ENCODE measurements at regions not wholly inside any gene's neighbourhood (a gene's known extent, or its start where the extent isn't known, plus 50 kb on each side); places are given as distances from the start of the nearest gene placed in this dataset.
A peak's percentile ranks its signal among the peaks of the same experiment; 100 is the strongest.

DNA sequence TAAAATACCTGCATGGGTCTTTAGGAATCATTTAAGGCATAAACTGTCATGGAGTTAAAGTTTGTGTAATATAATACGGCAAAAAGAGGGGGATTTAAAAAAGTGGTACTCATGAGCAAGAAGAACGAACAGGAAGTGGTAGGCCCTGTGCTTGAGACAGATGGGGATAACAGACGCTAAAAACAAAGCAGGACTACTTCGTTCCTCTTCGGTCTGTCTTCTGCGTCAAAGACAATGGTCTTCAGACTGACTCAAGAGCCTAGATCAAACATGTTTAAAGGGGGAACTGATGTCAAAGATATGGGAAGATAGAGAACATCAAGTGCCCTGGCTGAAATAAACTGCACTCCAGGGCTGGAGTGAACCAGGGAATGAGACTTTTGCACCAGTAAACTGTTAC lies 59.8 kb upstream of the RFX3 start:
- Histone ChIP-seq H3K9me3 (ENCODE audit: insufficient read depth, low read depth, low read length) (no peaks in the 10 kb centered on the region), H3K27ac (ENCODE audit: low read depth, low read length) (no peak overlapping the region), H3K4me1 (ENCODE audit: insufficient read depth, low read length) (no peaks in the 10 kb centered on the region), H3K4me3 (ENCODE audit: insufficient read depth, low read depth, low read length) (no peak overlapping the region), H3K9ac (ENCODE audit: low read length) (no peak overlapping the region), H4K20me1 (ENCODE audit: insufficient read depth, low read length) (no peaks in the 10 kb centered on the region), H2AFZ (ENCODE audit: low read depth, low read length) (no peak overlapping the region), H3K79me2 (ENCODE audit: insufficient read depth, low read length) (no peaks in the 10 kb centered on the region), H3K27me3 (ENCODE audit: insufficient read depth, low read length) (no peaks in the 10 kb centered on the region), H3K36me3 (ENCODE audit: insufficient read depth, low read length) (no peaks in the 10 kb centered on the region), H3K4me2 (ENCODE audit: low read length) (no peak overlapping the region)
- TF ChIP-seq, protein P1, sequence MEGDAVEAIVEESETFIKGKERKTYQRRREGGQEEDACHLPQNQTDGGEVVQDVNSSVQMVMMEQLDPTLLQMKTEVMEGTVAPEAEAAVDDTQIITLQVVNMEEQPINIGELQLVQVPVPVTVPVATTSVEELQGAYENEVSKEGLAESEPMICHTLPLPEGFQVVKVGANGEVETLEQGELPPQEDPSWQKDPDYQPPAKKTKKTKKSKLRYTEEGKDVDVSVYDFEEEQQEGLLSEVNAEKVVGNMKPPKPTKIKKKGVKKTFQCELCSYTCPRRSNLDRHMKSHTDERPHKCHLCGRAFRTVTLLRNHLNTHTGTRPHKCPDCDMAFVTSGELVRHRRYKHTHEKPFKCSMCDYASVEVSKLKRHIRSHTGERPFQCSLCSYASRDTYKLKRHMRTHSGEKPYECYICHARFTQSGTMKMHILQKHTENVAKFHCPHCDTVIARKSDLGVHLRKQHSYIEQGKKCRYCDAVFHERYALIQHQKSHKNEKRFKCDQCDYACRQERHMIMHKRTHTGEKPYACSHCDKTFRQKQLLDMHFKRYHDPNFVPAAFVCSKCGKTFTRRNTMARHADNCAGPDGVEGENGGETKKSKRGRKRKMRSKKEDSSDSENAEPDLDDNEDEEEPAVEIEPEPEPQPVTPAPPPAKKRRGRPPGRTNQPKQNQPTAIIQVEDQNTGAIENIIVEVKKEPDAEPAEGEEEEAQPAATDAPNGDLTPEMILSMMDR (IDR thresholded peaks at IDR 0.05; ENCODE audit: insufficient read depth, low read depth, low read length) = no peak
- TF ChIP-seq EZH2 (IDR thresholded peaks at IDR 0.05; ENCODE audit: insufficient read depth, low read length) = no peak
- Mint-ChIP-seq H3K27me3 (ENCODE audit: low read depth, unreplicated experiment) (no peaks in the 10 kb centered on the region), H3K36me3 (ENCODE audit: low read depth, unreplicated experiment) (peaks cover 2% of the 10 kb centered on the region), H3K4me3 (ENCODE audit: unreplicated experiment) (no peak overlapping the region), H3K4me1 (ENCODE audit: low read depth, unreplicated experiment) (no peaks in the 10 kb centered on the region), H3K27ac (ENCODE audit: unreplicated experiment) (no peak overlapping the region), H3K9me3 (ENCODE audit: unreplicated experiment) (peaks cover 15% of the 10 kb centered on the region)
- FAIRE-seq (no peak), DNase-seq (ENCODE audit: low read depth) (no peak)

DNA sequence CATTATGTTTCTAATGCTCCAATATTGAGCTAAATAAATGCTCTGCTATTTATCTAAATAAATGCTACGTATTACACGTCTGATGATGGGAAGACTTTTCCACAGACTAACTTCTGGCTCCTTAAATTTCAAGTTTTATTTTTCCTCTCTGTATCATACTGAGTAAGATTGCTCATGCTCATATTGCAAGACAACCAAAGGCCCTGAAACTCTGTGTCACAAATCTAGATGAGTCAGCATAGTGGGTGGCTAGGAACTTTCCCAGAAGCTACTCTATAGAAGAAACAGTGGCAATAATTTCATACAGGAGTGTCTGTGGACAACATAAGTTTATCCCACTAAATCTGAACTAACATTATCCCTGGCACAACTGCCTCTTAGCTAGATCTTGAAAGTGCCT lies 53.0 kb upstream of the RFX3 start:
- Histone ChIP-seq H2AFZ (ENCODE audit: low read depth, low read length) (no peak overlapping the region), H4K20me1 (ENCODE audit: insufficient read depth, low read length) (no peaks in the 10 kb centered on the region), H3K79me2 (ENCODE audit: insufficient read depth, low read length) (no peaks in the 10 kb centered on the region), H3K4me3 (ENCODE audit: insufficient read depth, low read depth, low read length) (no peak overlapping the region), H3K27ac (ENCODE audit: low read depth, low read length) (no peak overlapping the region), H3K27me3 (ENCODE audit: insufficient read depth, low read length) (no peaks in the 10 kb centered on the region), H3K9me3 (ENCODE audit: insufficient read depth, low read depth, low read length) (no peaks in the 10 kb centered on the region), H3K36me3 (ENCODE audit: insufficient read depth, low read length) (no peaks in the 10 kb centered on the region), H3K4me2 (ENCODE audit: low read length) (no peak overlapping the region), H3K4me1 (ENCODE audit: insufficient read depth, low read length) (no peaks in the 10 kb centered on the region), H3K9ac (ENCODE audit: low read length) (no peak overlapping the region)
- peaks cover 2% of the 10 kb centered on the region for H3K36me3 Mint-ChIP-seq (ENCODE audit: low read depth, unreplicated experiment)
- FAIRE-seq (no peak), DNase-seq (ENCODE audit: low read depth) (peak; percentile 62)
- TF ChIP-seq, protein P1 (IDR thresholded peaks at IDR 0.05; ENCODE audit: insufficient read depth, low read depth, low read length) = no peak
- TF ChIP-seq EZH2 (IDR thresholded peaks at IDR 0.05; ENCODE audit: insufficient read depth, low read length) = no peak
- H3K27ac Mint-ChIP-seq (ENCODE audit: unreplicated experiment) = peak overlapping the region; percentile 88
- peaks cover 12% of the 10 kb centered on the region for H3K9me3 Mint-ChIP-seq (ENCODE audit: unreplicated experiment)
- H3K4me3 Mint-ChIP-seq (ENCODE audit: unreplicated experiment) = no peak overlapping the region
- no peaks in the 10 kb centered on the region for H3K27me3 Mint-ChIP-seq (ENCODE audit: low read depth, unreplicated experiment)
- peaks cover 6% of the 10 kb centered on the region for H3K4me1 Mint-ChIP-seq (ENCODE audit: low read depth, unreplicated experiment)

DNA sequence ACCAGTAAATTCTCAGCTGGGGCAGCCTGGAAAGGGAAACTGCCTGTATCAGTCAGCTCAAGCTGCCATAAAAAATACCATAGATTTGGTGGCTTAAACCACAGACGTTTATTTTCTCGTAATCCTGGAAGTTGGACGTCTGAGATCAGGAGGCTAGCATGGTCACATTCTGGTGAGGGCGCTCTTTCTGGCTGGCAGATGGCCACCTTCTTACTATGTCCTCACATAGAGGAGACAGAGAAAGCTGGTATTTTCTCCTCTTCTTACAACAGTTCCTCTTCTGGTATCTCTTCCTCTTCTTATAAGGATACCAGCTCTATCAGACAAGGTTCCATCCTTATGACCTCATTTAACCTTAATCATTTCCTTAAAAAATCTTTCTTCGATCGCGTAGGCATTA lies 50.5 kb upstream of the RFX3 start:
- no peak for TF ChIP-seq EZH2 (IDR thresholded peaks at IDR 0.05; ENCODE audit: insufficient read depth, low read length)
- TF ChIP-seq, protein P1 (IDR thresholded peaks at IDR 0.05; ENCODE audit: insufficient read depth, low read depth, low read length) = no peak
- H3K27me3 Mint-ChIP-seq (ENCODE audit: low read depth, unreplicated experiment) = no peaks in the 10 kb centered on the region
- Histone ChIP-seq H3K9ac (ENCODE audit: low read length) (no peak overlapping the region), H3K4me3 (ENCODE audit: insufficient read depth, low read depth, low read length) (no peak overlapping the region), H3K27ac (ENCODE audit: low read depth, low read length) (no peak overlapping the region), H3K4me1 (ENCODE audit: insufficient read depth, low read length) (no peaks in the 10 kb centered on the region), H3K27me3 (ENCODE audit: insufficient read depth, low read length) (no peaks in the 10 kb centered on the region), H3K9me3 (ENCODE audit: insufficient read depth, low read depth, low read length) (no peaks in the 10 kb centered on the region), H3K36me3 (ENCODE audit: insufficient read depth, low read length) (no peaks in the 10 kb centered on the region), H3K4me2 (ENCODE audit: low read length) (no peak overlapping the region), H2AFZ (ENCODE audit: low read depth, low read length) (no peak overlapping the region), H3K79me2 (ENCODE audit: insufficient read depth, low read length) (no peaks in the 10 kb centered on the region), H4K20me1 (ENCODE audit: insufficient read depth, low read length) (no peaks in the 10 kb centered on the region)
- H3K4me3 Mint-ChIP-seq (ENCODE audit: unreplicated experiment) = no peak overlapping the region
- peaks cover 6% of the 10 kb centered on the region for H3K4me1 Mint-ChIP-seq (ENCODE audit: low read depth, unreplicated experiment)
- H3K9me3 Mint-ChIP-seq (ENCODE audit: unreplicated experiment) = peaks cover 3% of the 10 kb centered on the region
- FAIRE-seq = no peak
- DNase-seq (ENCODE audit: low read depth) = no peak
- H3K36me3 Mint-ChIP-seq (ENCODE audit: low read depth, unreplicated experiment) = no peaks in the 10 kb centered on the region
- H3K27ac Mint-ChIP-seq (ENCODE audit: unreplicated experiment) = no peak overlapping the region

Data from astrocyte (in vitro differentiated cells and primary cell).